IgD-negative memory B cell (primary cell): ENCODE measurements at regions not wholly inside any gene's neighbourhood (a gene's known extent, or its start where the extent isn't known, plus 50 kb on each side); places are given as distances from the start of the nearest gene placed in this dataset.
"Not testable (repeated sequence)": the region's sequence is repeated elsewhere in the genome, so short reads cannot be mapped to it uniquely, and the experiment has no call there.

Experiments
- H3K27ac Mint-ChIP-seq, 3 donors: one replicate each; pipeline ENCODE4 v1.8.0; 2020 to 2022; ENCODE audit warnings: mild to moderate bottlenecking in 3 of 3, mixed read lengths in 3 of 3, moderate library complexity in 1 of 3
- H3K27me3 Mint-ChIP-seq: one replicate; pipeline ENCODE4 v1.8.0; 2021; ENCODE audit warnings: mixed read lengths
- H3K36me3 Mint-ChIP-seq: one replicate; pipeline ENCODE4 v1.8.0; 2020; ENCODE audit warnings: mild to moderate bottlenecking, mixed read lengths
- H3K4me1 Mint-ChIP-seq, 3 donors: one replicate each; pipeline ENCODE4 v1.8.0; 2020 to 2022; ENCODE audit warnings: mixed read lengths in 3 of 3, mild to moderate bottlenecking in 1 of 3
- H3K4me3 Mint-ChIP-seq, 4 donors: one replicate each; pipeline ENCODE4 v1.8.0; 2020 to 2022; ENCODE audit warnings: mild to moderate bottlenecking in 4 of 4, mixed read lengths in 4 of 4, moderate library complexity in 3 of 4
- H3K9me3 Mint-ChIP-seq, 3 donors: one replicate each; pipeline ENCODE4 v1.8.0; 2020 to 2021; ENCODE audit warnings: mixed read lengths in 3 of 3, mild to moderate bottlenecking in 1 of 3

GRCh38 chr18:30672439-30672838 lies 370.1 kb downstream of the DSC3 start:
- H3K27me3 Mint-ChIP-seq, H3K36me3 Mint-ChIP-seq, H3K4me3 Mint-ChIP-seq, H3K27ac Mint-ChIP-seq, H3K9me3 Mint-ChIP-seq, H3K4me1 Mint-ChIP-seq: not testable (repeated sequence)

GRCh38 chr18:30658306-30658705 lies 384.2 kb downstream of the DSC3 start:
- H3K36me3 Mint-ChIP-seq = peaks cover 1% of the 10 kb centered on the region
- H3K27me3 Mint-ChIP-seq = no peaks in the 10 kb centered on the region
- H3K4me1 Mint-ChIP-seq = no peaks in the 10 kb centered on the region
- peaks cover 2 to 14% (median 3%) of the 10 kb centered on the region in 3 donors for H3K9me3 Mint-ChIP-seq
- H3K27ac Mint-ChIP-seq = no peak overlapping the region
- H3K4me3 Mint-ChIP-seq = no peak overlapping the region

- H3K4me1 Mint-ChIP-seq = no peaks in the 10 kb centered on the region
- H3K36me3 Mint-ChIP-seq = peaks cover 1% of the 10 kb centered on the region
- no peaks in the 10 kb centered on the region for H3K27me3 Mint-ChIP-seq
- H3K9me3 Mint-ChIP-seq = peaks cover 0 to 7% (median 0%) of the 10 kb centered on the region in 3 donors
- H3K27ac Mint-ChIP-seq = no peak overlapping the region
- H3K4me3 Mint-ChIP-seq = no peak overlapping the region
Observed at GRCh38 chr18:30652387-30652786, 390.2 kb downstream of the DSC3 start.

GRCh38 chr18:30650499-30650898 lies 392.0 kb downstream of the DSC3 start:
- peaks cover 0 to 7% (median 0%) of the 10 kb centered on the region in 3 donors for H3K9me3 Mint-ChIP-seq
- H3K4me1 Mint-ChIP-seq = no peaks in the 10 kb centered on the region
- H3K27me3 Mint-ChIP-seq = no peaks in the 10 kb centered on the region
- no peaks in the 10 kb centered on the region for H3K36me3 Mint-ChIP-seq
- H3K27ac Mint-ChIP-seq = no peak overlapping the region
- no peak overlapping the region for H3K4me3 Mint-ChIP-seq

- Mint-ChIP-seq H3K36me3 (no peaks in the 10 kb centered on the region), H3K4me1 (no peaks in the 10 kb centered on the region), H3K9me3 (peaks cover 0 to 5% (median 3%) of the 10 kb centered on the region in 3 donors), H3K4me3 (no peak overlapping the region), H3K27me3 (no peaks in the 10 kb centered on the region), H3K27ac (no peak overlapping the region)
Observed at GRCh38 chr18:30644158-30644557, 398.4 kb downstream of the DSC3 start.

- H3K27ac Mint-ChIP-seq = no peak overlapping the region
- no peak overlapping the region for H3K4me3 Mint-ChIP-seq
- H3K27me3 Mint-ChIP-seq = no peaks in the 10 kb centered on the region
- no peaks in the 10 kb centered on the region for H3K36me3 Mint-ChIP-seq
- no peaks in the 10 kb centered on the region for H3K4me1 Mint-ChIP-seq
- H3K9me3 Mint-ChIP-seq = peaks cover 0 to 11% (median 6%) of the 10 kb centered on the region in 3 donors
Observed at GRCh38 chr18:30639361-30639760, 403.2 kb downstream of the DSC3 start.

- H3K4me1 Mint-ChIP-seq = no peaks in the 10 kb centered on the region
- H3K9me3 Mint-ChIP-seq = peaks cover 3 to 10% (median 4%) of the 10 kb centered on the region in 3 donors
Observed at GRCh38 chr18:30634249-30634648, 408.3 kb downstream of the DSC3 start.

GRCh38 chr18:30632071-30632698 lies 410.4 kb downstream of the DSC3 start:
- Mint-ChIP-seq H3K27ac (no peak overlapping the region), H3K4me3 (no peak overlapping the region), H3K36me3 (no peaks in the 10 kb centered on the region), H3K9me3 (peaks cover 3 to 9% (median 4%) of the 10 kb centered on the region in 3 donors), H3K27me3 (no peaks in the 10 kb centered on the region), H3K4me1 (no peaks in the 10 kb centered on the region)

More at GRCh38 chr18:30634249-30634648, 408.3 kb downstream of the DSC3 start:
- no peak overlapping the region for H3K27ac Mint-ChIP-seq
- no peaks in the 10 kb centered on the region for H3K27me3 Mint-ChIP-seq
- H3K4me3 Mint-ChIP-seq = no peak overlapping the region
- no peaks in the 10 kb centered on the region for H3K36me3 Mint-ChIP-seq

GRCh38 chr18:30625961-30626360 lies 416.6 kb downstream of the DSC3 start:
- H3K4me1 Mint-ChIP-seq = no peaks in the 10 kb centered on the region
- no peaks in the 10 kb centered on the region for H3K36me3 Mint-ChIP-seq
- peaks cover 0 to 14% (median 5%) of the 10 kb centered on the region in 3 donors for H3K9me3 Mint-ChIP-seq
- no peak overlapping the region for H3K27ac Mint-ChIP-seq
- no peak overlapping the region for H3K4me3 Mint-ChIP-seq
- H3K27me3 Mint-ChIP-seq = no peaks in the 10 kb centered on the region

- H3K27ac Mint-ChIP-seq = no peak overlapping the region
- peaks cover 1 to 16% (median 2%) of the 10 kb centered on the region in 3 donors for H3K9me3 Mint-ChIP-seq
- no peaks in the 10 kb centered on the region for H3K4me1 Mint-ChIP-seq
- no peaks in the 10 kb centered on the region for H3K27me3 Mint-ChIP-seq
- H3K36me3 Mint-ChIP-seq = no peaks in the 10 kb centered on the region
- H3K4me3 Mint-ChIP-seq = no peak overlapping the region
Observed at GRCh38 chr18:30623401-30624065, 419.0 kb downstream of the DSC3 start.

GRCh38 chr18:30622635-30623034 lies 419.9 kb downstream of the DSC3 start:
- Mint-ChIP-seq H3K36me3 (no peaks in the 10 kb centered on the region), H3K4me3 (no peak overlapping the region), H3K4me1 (no peaks in the 10 kb centered on the region), H3K27me3 (no peaks in the 10 kb centered on the region), H3K27ac (no peak overlapping the region), H3K9me3 (peaks cover 1 to 17% (median 2%) of the 10 kb centered on the region in 3 donors)

GRCh38 chr18:30622104-30622503 lies 420.4 kb downstream of the DSC3 start:
- Mint-ChIP-seq H3K4me1 (no peaks in the 10 kb centered on the region), H3K4me3 (no peak overlapping the region), H3K27ac (no peak overlapping the region), H3K9me3 (peaks cover 1 to 17% (median 2%) of the 10 kb centered on the region in 3 donors), H3K27me3 (no peaks in the 10 kb centered on the region), H3K36me3 (no peaks in the 10 kb centered on the region)

- Mint-ChIP-seq H3K9me3 (peaks cover 2 to 17% (median 3%) of the 10 kb centered on the region in 3 donors), H3K36me3 (no peaks in the 10 kb centered on the region), H3K27ac (no peak overlapping the region), H3K27me3 (no peaks in the 10 kb centered on the region), H3K4me3 (no peak overlapping the region), H3K4me1 (no peaks in the 10 kb centered on the region)
Observed at GRCh38 chr18:30618567-30618966, 424.0 kb downstream of the DSC3 start.

- H3K4me1 Mint-ChIP-seq = no peaks in the 10 kb centered on the region
- no peak overlapping the region for H3K4me3 Mint-ChIP-seq
- no peak overlapping the region for H3K27ac Mint-ChIP-seq
- H3K36me3 Mint-ChIP-seq = no peaks in the 10 kb centered on the region
- H3K27me3 Mint-ChIP-seq = no peaks in the 10 kb centered on the region
- peaks cover 2 to 7% (median 2%) of the 10 kb centered on the region in 3 donors for H3K9me3 Mint-ChIP-seq
Observed at GRCh38 chr18:30616414-30616813, 426.1 kb downstream of the DSC3 start.

- Mint-ChIP-seq H3K27me3 (no peaks in the 10 kb centered on the region), H3K9me3 (peaks cover under 1 to 3% (median 2%) of the 10 kb centered on the region in 3 donors), H3K36me3 (no peaks in the 10 kb centered on the region), H3K4me3 (no peak overlapping the region), H3K4me1 (no peaks in the 10 kb centered on the region), H3K27ac (no peak overlapping the region)
Observed at GRCh38 chr18:30613467-30613801, 429.1 kb downstream of the DSC3 start.

GRCh38 chr18:30601541-30601940 lies 441.0 kb downstream of the DSC3 start:
- H3K27me3 Mint-ChIP-seq = no peaks in the 10 kb centered on the region
- no peaks in the 10 kb centered on the region for H3K36me3 Mint-ChIP-seq
- no peak overlapping the region for H3K27ac Mint-ChIP-seq
- H3K4me1 Mint-ChIP-seq = no peaks in the 10 kb centered on the region
- H3K9me3 Mint-ChIP-seq = peaks cover 3 to 6% (median 4%) of the 10 kb centered on the region in 3 donors
- H3K4me3 Mint-ChIP-seq = no peak overlapping the region
